ENCODE measurements at regions not wholly inside any gene's neighbourhood (a gene's known extent, or its start where the extent isn't known, plus 50 kb on each side); places are given as distances from the start of the nearest gene placed in this dataset.

DNA sequence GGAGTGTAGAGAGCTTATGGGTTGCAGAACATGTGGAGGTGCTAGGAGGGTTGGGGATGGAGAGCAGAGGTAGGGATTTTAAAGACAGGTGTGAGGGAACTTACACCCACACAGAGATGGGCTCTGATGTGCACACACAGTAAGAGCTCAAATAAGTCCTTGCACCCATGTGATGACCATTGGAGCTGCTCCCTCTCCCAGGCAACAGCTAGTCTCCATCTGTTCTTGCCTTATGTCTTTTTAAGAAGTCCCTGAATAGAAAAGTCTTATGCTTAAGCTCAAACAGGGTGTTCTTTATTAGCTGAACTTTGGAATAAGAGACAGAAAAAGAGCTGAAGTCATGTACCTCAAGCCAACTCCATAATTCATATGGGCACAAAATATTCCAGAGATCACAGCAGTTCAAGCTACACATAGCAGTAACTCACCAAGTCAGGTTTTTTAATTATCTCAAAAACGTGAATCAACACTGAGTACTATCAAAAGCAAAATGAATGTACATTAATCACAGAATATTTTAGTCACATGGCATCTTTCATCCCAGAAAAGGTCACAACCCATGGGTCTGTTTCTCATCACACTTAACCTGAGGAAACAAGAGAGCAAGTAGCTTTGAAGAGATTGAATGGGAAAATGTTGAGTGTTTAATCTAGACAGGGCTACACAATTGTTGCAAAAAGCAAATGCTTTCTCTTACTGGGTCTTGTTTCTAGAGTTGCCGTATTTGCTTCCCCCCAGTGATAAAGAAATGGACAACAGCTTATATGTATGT, 1513.6 kb upstream of the SEL1L start:
- CTCF ChIA-PET = interaction anchor here (1.1 to 1.2 kb wide), 2 partner anchors 47 to 254 kb away, joined by 3 read pairs; no protein-coding TSS in a partner anchor

DNA sequence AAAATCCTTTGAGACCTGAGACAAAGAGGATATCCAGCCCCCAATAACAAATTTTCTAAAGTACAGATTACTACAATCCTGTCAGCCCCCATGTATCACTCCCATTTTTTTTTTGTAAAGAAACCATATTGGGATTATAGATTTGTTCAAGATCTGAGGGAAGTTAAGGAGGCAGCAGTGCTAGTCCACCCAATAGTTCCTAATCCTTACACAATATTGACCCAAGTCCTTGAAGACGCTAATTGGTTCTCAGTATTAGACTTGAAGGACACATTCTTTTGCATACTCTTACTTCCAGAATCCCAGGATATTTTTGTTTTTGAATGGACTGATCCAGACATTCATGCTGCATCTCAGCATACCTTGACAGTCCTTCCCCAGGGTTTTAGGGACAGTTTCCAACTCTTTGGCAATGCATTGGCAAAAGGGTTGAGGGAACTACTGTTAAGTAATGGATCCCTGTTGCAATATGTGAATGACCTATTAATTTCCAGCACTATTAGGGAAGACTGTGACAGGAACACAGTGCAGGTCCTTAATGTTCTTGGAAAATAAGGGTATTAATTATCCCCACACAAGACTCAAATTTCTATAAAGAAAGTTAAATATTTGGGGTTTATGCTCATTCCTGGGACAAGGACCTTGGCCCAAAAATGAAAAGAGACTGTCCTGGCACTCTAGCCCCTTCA, 1519.5 kb upstream of the SEL1L start:
- H3K27me3 ChIP-seq (ENCODE audit: control insufficient read depth, insufficient read depth, low read length) = no peaks in the 10 kb centered on the region
- ChIA-PET CTCF (no interaction called here), POLR2A (no interaction called here)
- DNase-seq (ENCODE audit: low read depth, low spot score) = no peak
- no peaks in the 10 kb centered on the region; the same call in 1 of the 2 replicates for H3K9me3 ChIP-seq (ENCODE audit: control insufficient read depth, insufficient read depth, low read length)
- H3K4me3 ChIP-seq (ENCODE audit: low read depth, low read length) = no peak overlapping the region
- no peak overlapping the region for H3K27ac ChIP-seq (ENCODE audit: low read depth, low read length)
- no peak for TF ChIP-seq CTCF (IDR thresholded peaks at IDR 0.05; ENCODE audit: low read depth, low read length)

More for the DNA sequence above, 1513.6 kb upstream of the SEL1L start:
- Histone ChIP-seq H3K27me3 (ENCODE audit: control insufficient read depth, insufficient read depth, low read length) (no peaks in the 10 kb centered on the region), H3K9me3 (ENCODE audit: control insufficient read depth, insufficient read depth, low read length) (no peaks in the 10 kb centered on the region; the same call in 1 of the 2 replicates), H3K4me3 (ENCODE audit: low read depth, low read length) (no peak overlapping the region), H3K27ac (ENCODE audit: low read depth, low read length) (no peak overlapping the region)
- DNase-seq (ENCODE audit: low read depth, low spot score) = no peak
- TF ChIP-seq CTCF (IDR thresholded peaks at IDR 0.05; ENCODE audit: low read depth, low read length) = no peak
- POLR2A ChIA-PET = no interaction called here

DNA sequence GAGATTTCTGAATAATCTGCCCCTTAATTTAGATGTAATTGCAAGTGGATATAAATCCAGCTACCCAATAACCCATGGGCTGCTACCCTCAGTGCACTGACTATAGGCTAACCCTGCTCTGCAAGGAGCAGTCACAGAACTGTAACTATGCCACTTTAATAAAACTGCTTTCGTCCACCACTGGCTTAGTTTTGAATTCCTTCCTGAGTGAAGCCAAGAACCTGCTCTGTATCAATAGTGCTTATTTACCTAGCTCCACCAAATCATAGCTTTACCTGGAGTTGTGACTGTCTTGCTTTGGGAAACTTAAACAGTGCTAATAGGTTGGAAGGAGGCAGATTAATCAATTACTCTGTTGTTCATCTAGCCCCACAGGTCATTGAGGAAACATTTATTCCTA, 1524.4 kb upstream of the SEL1L start:
- DNase-seq (ENCODE audit: low read depth, low spot score) = no peak
- TF ChIP-seq CTCF (IDR thresholded peaks at IDR 0.05; ENCODE audit: low read depth, low read length) = no peak
- Histone ChIP-seq H3K27me3 (ENCODE audit: control insufficient read depth, insufficient read depth, low read length) (no peaks in the 10 kb centered on the region), H3K27ac (ENCODE audit: low read depth, low read length) (no peak overlapping the region), H3K4me3 (ENCODE audit: low read depth, low read length) (no peak overlapping the region), H3K9me3 (ENCODE audit: control insufficient read depth, insufficient read depth, low read length) (no peaks in the 10 kb centered on the region)
- CTCF ChIA-PET = no interaction called here
- POLR2A ChIA-PET = no interaction called here

- ChIA-PET POLR2A (no interaction called here), CTCF (interaction anchor here (0.5 to 1.5 kb wide), 5 partner anchors 12 to 77 kb away, joined by 3 to 4 read pairs (median 3); no protein-coding TSS in a partner anchor)
- Histone ChIP-seq H3K4me3 (ENCODE audit: low read depth, low read length) (no peak overlapping the region), H3K27me3 (ENCODE audit: control insufficient read depth, insufficient read depth, low read length) (no peaks in the 10 kb centered on the region), H3K9me3 (ENCODE audit: control insufficient read depth, insufficient read depth, low read length) (no peaks in the 10 kb centered on the region), H3K27ac (ENCODE audit: low read depth, low read length) (no peak overlapping the region)
- no peak for DNase-seq (ENCODE audit: low read depth, low spot score)
- TF ChIP-seq CTCF (IDR thresholded peaks at IDR 0.05; ENCODE audit: low read depth, low read length) = peak; percentile 32
Observed at GRCh38 chr14:83071888-83072501, 1538.3 kb upstream of the SEL1L start.

DNA sequence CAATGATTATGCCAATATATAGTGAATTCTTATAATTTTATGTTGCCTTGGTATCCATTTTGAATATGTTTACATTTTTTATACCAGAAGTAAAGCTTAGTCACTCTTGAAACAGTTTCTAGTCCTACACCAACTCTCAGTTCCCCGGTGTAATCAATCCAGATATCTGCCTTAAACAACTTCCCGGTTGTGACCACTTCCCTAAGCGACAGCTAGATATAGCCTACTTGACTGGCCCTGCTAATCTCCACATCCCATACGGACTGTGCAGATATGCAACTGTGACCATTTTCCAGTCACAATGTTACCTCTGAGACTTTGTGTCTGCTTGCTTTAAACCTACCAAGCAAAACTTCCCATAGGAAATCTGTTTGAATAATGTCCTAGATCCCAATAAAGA, 1551.5 kb upstream of the SEL1L start:
- POLR2A ChIA-PET = no interaction called here
- CTCF ChIA-PET = interaction anchor here (1.2 kb wide), 1 partner anchor 14 kb away, joined by 4 read pairs; no protein-coding TSS in a partner anchor
- Histone ChIP-seq H3K9me3 (ENCODE audit: control insufficient read depth, insufficient read depth, low read length) (no peaks in the 10 kb centered on the region), H3K27ac (ENCODE audit: low read depth, low read length) (no peak overlapping the region), H3K27me3 (ENCODE audit: control insufficient read depth, insufficient read depth, low read length) (no peaks in the 10 kb centered on the region), H3K4me3 (ENCODE audit: low read depth, low read length) (no peak overlapping the region)
- DNase-seq (ENCODE audit: low read depth, low spot score) = no peak
- TF ChIP-seq CTCF (IDR thresholded peaks at IDR 0.05; ENCODE audit: low read depth, low read length) = no peak
